ENCODE measurements at regions not wholly inside any gene's neighbourhood (a gene's known extent, or its start where the extent isn't known, plus 50 kb on each side); places are given as distances from the start of the nearest gene placed in this dataset.
"Not testable (repeated sequence)": the region's sequence is repeated elsewhere in the genome, so short reads cannot be mapped to it uniquely, and the experiment has no call there.

- no peak overlapping the region for H3K27ac ChIP-seq (ENCODE audit: low read length)
- Mint-ChIP-seq H3K27me3 (ENCODE audit: low read depth in 2 of 2) (no peaks in the 10 kb centered on the region), H3K4me3 (no peak overlapping the region), H3K9me3 (peaks cover 0 to 3% of the 10 kb centered on the region in 2 donors), H3K27ac (no peak overlapping the region), H3K36me3 (no peaks in the 10 kb centered on the region), H3K4me1 (no peaks in the 10 kb centered on the region)
- no peak overlapping the region for H3K4me3 ChIP-seq (ENCODE audit: low read length)
- no peaks in the 10 kb centered on the region for H3K9me3 ChIP-seq (ENCODE audit: control insufficient read depth, insufficient read depth, low read length)
- H3K36me3 ChIP-seq (ENCODE audit: control insufficient read depth, insufficient read depth, low read length), result no peaks in the 10 kb centered on the region
- no peaks in the 10 kb centered on the region for H3K27me3 ChIP-seq (ENCODE audit: control insufficient read depth, insufficient read depth, low read length)
- no peak for ATAC-seq
- DNase-seq, result no peak
- H3K4me1 ChIP-seq (ENCODE audit: control insufficient read depth, insufficient read depth, low read length), result no peaks in the 10 kb centered on the region
- no peak for TF ChIP-seq CTCF (IDR thresholded peaks at IDR 0.05)
- 93% methylated on average over 32 of the region's 32 CpGs for WGBS (ENCODE audit: insufficient coverage)
- intact Hi-C loops (cut with micrococcal nuclease), result no loop called here
These were observed 195.5 kb downstream of the ANKRD30BL start for GRCh38 chr2:131966256-131966655.

GRCh38 chr2:131958019-131958609 lies 203.6 kb downstream of the ANKRD30BL start:
- not testable (repeated sequence) for H3K27me3 Mint-ChIP-seq (ENCODE audit: low read depth in 2 of 2); H3K27ac Mint-ChIP-seq

GRCh38 chr2:131948641-131949040 lies 213.1 kb downstream of the ANKRD30BL start:
- peaks cover 4 to 11% of the 10 kb centered on the region in 2 donors for H3K9me3 Mint-ChIP-seq

More at GRCh38 chr2:131958019-131958609, 203.6 kb downstream of the ANKRD30BL start:
- H3K9me3 ChIP-seq (ENCODE audit: control insufficient read depth, insufficient read depth, low read length); H3K27ac ChIP-seq (ENCODE audit: low read length); H3K36me3 ChIP-seq (ENCODE audit: control insufficient read depth, insufficient read depth, low read length); H3K4me3 Mint-ChIP-seq; H3K4me1 Mint-ChIP-seq; DNase-seq; H3K27me3 ChIP-seq (ENCODE audit: control insufficient read depth, insufficient read depth, low read length); H3K4me3 ChIP-seq (ENCODE audit: low read length); ATAC-seq; H3K36me3 Mint-ChIP-seq; H3K4me1 ChIP-seq (ENCODE audit: control insufficient read depth, insufficient read depth, low read length); intact Hi-C loops (cut with micrococcal nuclease): not testable (repeated sequence)
- 83% methylated on average over 1 of the region's 2 CpGs for WGBS (ENCODE audit: insufficient coverage)
- H3K9me3 Mint-ChIP-seq, result peaks cover 2 to 13% of the 10 kb centered on the region in 2 donors

GRCh38 chr2:131923287-131923686 lies 238.5 kb downstream of the ANKRD30BL start:
- intact Hi-C loops (cut with micrococcal nuclease); H3K27ac Mint-ChIP-seq; ATAC-seq; H3K4me3 Mint-ChIP-seq; H3K27me3 ChIP-seq (ENCODE audit: control insufficient read depth, insufficient read depth, low read length); H3K4me1 ChIP-seq (ENCODE audit: control insufficient read depth, insufficient read depth, low read length); H3K36me3 Mint-ChIP-seq; H3K9me3 ChIP-seq (ENCODE audit: control insufficient read depth, insufficient read depth, low read length); H3K9me3 Mint-ChIP-seq; H3K27me3 Mint-ChIP-seq (ENCODE audit: low read depth in 2 of 2); H3K4me3 ChIP-seq (ENCODE audit: low read length); H3K4me1 Mint-ChIP-seq; DNase-seq; H3K27ac ChIP-seq (ENCODE audit: low read length); H3K36me3 ChIP-seq (ENCODE audit: control insufficient read depth, insufficient read depth, low read length): not testable (repeated sequence)
- WGBS (ENCODE audit: insufficient coverage), result no CpG with 5 or more reads among the region's 1 CpG

More at GRCh38 chr2:131948641-131949040, 213.1 kb downstream of the ANKRD30BL start:
- H3K27me3 Mint-ChIP-seq (ENCODE audit: low read depth in 2 of 2); H3K27ac Mint-ChIP-seq; H3K9me3 ChIP-seq (ENCODE audit: control insufficient read depth, insufficient read depth, low read length); H3K4me1 ChIP-seq (ENCODE audit: control insufficient read depth, insufficient read depth, low read length); H3K36me3 ChIP-seq (ENCODE audit: control insufficient read depth, insufficient read depth, low read length); H3K27me3 ChIP-seq (ENCODE audit: control insufficient read depth, insufficient read depth, low read length); H3K4me3 ChIP-seq (ENCODE audit: low read length); H3K36me3 Mint-ChIP-seq; H3K27ac ChIP-seq (ENCODE audit: low read length); intact Hi-C loops (cut with micrococcal nuclease); H3K4me3 Mint-ChIP-seq; ATAC-seq; DNase-seq; H3K4me1 Mint-ChIP-seq: not testable (repeated sequence)

GRCh38 chr2:131922854-131923253 lies 238.9 kb downstream of the ANKRD30BL start:
- H3K4me3 ChIP-seq (ENCODE audit: low read length); H3K36me3 Mint-ChIP-seq; H3K4me1 ChIP-seq (ENCODE audit: control insufficient read depth, insufficient read depth, low read length); H3K27ac Mint-ChIP-seq; H3K36me3 ChIP-seq (ENCODE audit: control insufficient read depth, insufficient read depth, low read length); H3K4me3 Mint-ChIP-seq; H3K27ac ChIP-seq (ENCODE audit: low read length); ATAC-seq; H3K9me3 Mint-ChIP-seq; H3K27me3 Mint-ChIP-seq (ENCODE audit: low read depth in 2 of 2); DNase-seq; H3K4me1 Mint-ChIP-seq; H3K27me3 ChIP-seq (ENCODE audit: control insufficient read depth, insufficient read depth, low read length); H3K9me3 ChIP-seq (ENCODE audit: control insufficient read depth, insufficient read depth, low read length); intact Hi-C loops (cut with micrococcal nuclease): not testable (repeated sequence)
- 58% methylated on average over 2 of the region's 2 CpGs for WGBS (ENCODE audit: insufficient coverage)

Data from natural killer cell (primary cell).